Activated naive CD4-positive, alpha-beta T cell treated with anti-CD3 and anti-CD28 coated beads for 36 hours (primary cell): ENCODE measurements at regions not wholly inside any gene's neighbourhood (a gene's known extent, or its start where the extent isn't known, plus 50 kb on each side); places are given as distances from the start of the nearest gene placed in this dataset.

Experiments used
- CTCF ChIA-PET: fragments of 350-600 bp; sonication (Branson Sonifier 250); formaldehyde crosslinking; loops from one replicate; lab custom pipeline; 2021; ENCODE audit warnings: antibody characterized with exemption; lab: Charles Lee
- DNase-seq: peaks from one replicate; pipeline ENCODE4 v3.0.0-alpha.2; 2020
- H3K27ac Mint-ChIP-seq: one replicate; pipeline ENCODE4 v1.8.0; 2021; ENCODE audit warnings: mild to moderate bottlenecking, mixed read lengths
- H3K27me3 Mint-ChIP-seq: one replicate; pipeline ENCODE4 v1.8.0; 2021; ENCODE audit warnings: low read depth, mixed read lengths
- H3K36me3 Mint-ChIP-seq: one replicate; pipeline ENCODE4 v1.8.0; 2021; ENCODE audit warnings: low read depth, mixed read lengths
- H3K4me1 Mint-ChIP-seq: one replicate; pipeline ENCODE4 v1.8.0; 2021; ENCODE audit warnings: low read depth, mixed read lengths
- H3K4me3 Mint-ChIP-seq: one replicate; pipeline ENCODE4 v1.8.0; 2021; ENCODE audit warnings: mild to moderate bottlenecking, moderate library complexity, mixed read lengths
- H3K9me3 Mint-ChIP-seq: one replicate; pipeline ENCODE4 v1.8.0; 2021; ENCODE audit warnings: mixed read lengths
- intact Hi-C: fragments of 100-400 bp; cut with micrococcal nuclease; formaldehyde crosslinking; loops from one replicate; pipeline ENCODE4 v1.15.1; 2023

DNA sequence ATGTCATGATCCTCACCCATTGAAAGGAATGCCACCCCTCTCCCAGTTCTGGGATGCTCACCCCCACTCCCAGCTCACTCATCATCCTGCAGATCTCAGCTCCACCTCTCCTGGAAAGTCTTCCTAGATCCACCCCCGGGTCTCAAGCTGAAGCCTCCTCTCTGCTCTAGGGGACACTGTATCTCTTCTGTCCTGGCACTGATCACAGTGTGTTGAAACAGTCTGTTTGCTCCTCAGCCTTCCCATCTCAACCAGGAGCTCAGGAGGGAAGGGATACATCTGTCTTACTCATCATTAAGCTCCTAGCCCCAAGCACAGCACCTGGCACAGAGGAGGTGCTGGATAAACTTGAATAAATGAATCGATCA is 80.1 kb downstream of the MRPL14 start:
- Mint-ChIP-seq H3K4me3 (no peak overlapping the region), H3K27me3 (no peaks in the 10 kb centered on the region), H3K9me3 (no peaks in the 10 kb centered on the region), H3K36me3 (no peaks in the 10 kb centered on the region), H3K4me1 (no peaks in the 10 kb centered on the region), H3K27ac (no peak overlapping the region)
- intact Hi-C loops: no loop called here
- DNase-seq: no peak
- CTCF ChIA-PET: no interaction called here

DNA sequence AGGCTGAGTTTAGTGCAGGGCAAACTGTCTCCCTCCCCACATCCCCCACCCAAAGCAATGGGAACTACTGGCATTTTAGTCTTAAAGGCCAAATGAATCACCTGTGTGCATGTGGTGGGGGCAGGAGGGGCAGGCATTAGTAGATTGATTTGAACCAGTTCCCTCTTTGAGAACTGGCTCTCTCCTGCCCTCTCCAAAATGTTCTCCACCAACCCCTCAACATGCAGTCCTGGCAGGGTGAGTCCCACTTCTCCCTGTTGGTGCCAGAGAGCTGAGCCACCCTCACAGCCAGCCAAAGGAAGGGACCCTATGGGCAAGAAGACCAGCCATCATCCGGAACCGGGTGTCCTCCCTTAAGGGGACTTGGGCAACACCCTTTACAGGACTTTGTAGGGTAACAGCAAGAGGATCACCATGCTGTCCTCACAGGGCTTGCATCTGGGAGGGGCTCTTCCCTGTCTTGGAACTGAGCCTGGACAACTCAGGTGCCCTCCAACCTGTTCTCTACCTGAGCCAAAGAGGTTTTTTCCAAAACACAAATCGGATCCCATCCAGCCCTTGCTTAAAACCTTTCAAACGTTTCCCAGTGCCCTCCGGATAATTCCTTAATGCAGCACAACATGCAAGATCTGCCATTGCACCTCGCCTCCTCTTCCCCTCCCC is 80.6 kb downstream of the MRPL14 start:
- Mint-ChIP-seq H3K27ac (no peak overlapping the region), H3K9me3 (no peaks in the 10 kb centered on the region), H3K4me1 (peaks cover 4% of the 10 kb centered on the region), H3K27me3 (no peaks in the 10 kb centered on the region), H3K4me3 (no peak overlapping the region), H3K36me3 (no peaks in the 10 kb centered on the region)
- intact Hi-C loops: no loop called here
- DNase-seq: no peak
- CTCF ChIA-PET: no interaction called here

GRCh38 chr6:44045672-44046015 is 81.6 kb downstream of the MRPL14 start:
- Mint-ChIP-seq H3K4me1 (peaks cover 6% of the 10 kb centered on the region), H3K36me3 (no peaks in the 10 kb centered on the region), H3K27me3 (no peaks in the 10 kb centered on the region), H3K4me3 (no peak overlapping the region), H3K9me3 (no peaks in the 10 kb centered on the region), H3K27ac (no peak overlapping the region)
- intact Hi-C loops: no loop called here
- CTCF ChIA-PET: no interaction called here
- DNase-seq: no peak

GRCh38 chr6:44044940-44045671 is 82.1 kb downstream of the MRPL14 start:
- H3K9me3 Mint-ChIP-seq: no peaks in the 10 kb centered on the region
- no peak overlapping the region for H3K27ac Mint-ChIP-seq
- intact Hi-C loops: no loop called here
- CTCF ChIA-PET: no interaction called here
- H3K4me1 Mint-ChIP-seq: peaks cover 6% of the 10 kb centered on the region
- H3K36me3 Mint-ChIP-seq: no peaks in the 10 kb centered on the region
- H3K27me3 Mint-ChIP-seq: no peaks in the 10 kb centered on the region
- no peak overlapping the region for H3K4me3 Mint-ChIP-seq
- no peak for DNase-seq

DNA sequence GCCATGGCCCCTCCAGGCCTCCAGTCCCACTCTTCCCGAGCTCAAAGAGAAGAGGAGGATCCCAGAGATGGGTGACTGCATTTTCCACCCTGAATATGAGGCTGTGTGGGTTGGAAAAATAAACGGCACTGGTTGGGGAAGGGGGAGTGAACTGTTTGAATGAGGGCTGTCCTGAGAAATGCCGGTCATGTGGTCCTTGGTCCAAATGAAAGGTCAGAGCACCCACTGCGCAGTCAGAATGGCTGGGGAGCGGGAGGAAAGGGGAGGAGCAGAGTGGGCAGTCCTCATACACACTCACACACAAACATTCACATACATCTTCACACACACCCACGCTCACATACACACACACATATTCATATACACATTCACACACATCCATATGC is 83.1 kb downstream of the MRPL14 start:
- CTCF ChIA-PET: no interaction called here

DNA sequence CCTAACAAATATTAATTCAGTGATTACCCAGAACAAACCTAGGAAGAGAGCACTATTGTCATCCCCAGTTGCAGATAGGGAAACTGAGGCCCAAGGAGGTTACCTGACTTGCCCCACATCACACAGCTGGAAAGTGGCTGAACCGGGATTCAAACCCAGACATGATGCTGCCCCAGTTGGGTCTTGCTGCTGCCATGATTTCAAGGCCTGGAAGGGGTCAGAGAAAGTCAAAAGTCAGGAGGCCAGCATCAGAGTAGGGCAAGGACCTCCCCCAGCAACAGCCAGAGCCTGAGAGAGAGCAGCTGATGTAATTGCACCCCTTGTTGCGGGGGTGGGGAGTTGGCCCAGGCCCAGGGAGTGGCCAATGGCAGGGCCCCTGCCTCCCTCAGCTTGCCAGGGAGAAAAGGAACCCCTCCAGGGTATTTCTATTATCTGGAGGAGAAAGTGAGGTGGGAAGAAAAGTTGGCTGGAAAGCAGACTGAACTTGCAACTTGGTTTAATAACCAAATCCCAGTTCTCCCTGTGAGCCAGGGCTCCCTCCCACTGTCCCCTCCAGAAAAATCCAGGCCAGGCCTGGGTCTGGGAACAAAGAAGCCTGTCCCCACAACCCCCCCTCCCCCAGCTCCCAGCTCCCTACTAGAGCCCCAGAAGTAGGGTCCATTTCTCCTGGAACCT is 83.6 kb downstream of the MRPL14 start:
- H3K27me3 Mint-ChIP-seq: no peaks in the 10 kb centered on the region
- H3K27ac Mint-ChIP-seq: no peak overlapping the region
- CTCF ChIA-PET: interaction anchor here (0.6 to 1.9 kb wide), 2 partner anchors 9 to 223 kb away, joined by 3 to 5 read pairs; no protein-coding TSS in a partner anchor
- H3K36me3 Mint-ChIP-seq: no peaks in the 10 kb centered on the region
- H3K4me3 Mint-ChIP-seq: no peak overlapping the region
- DNase-seq: no peak
- H3K4me1 Mint-ChIP-seq: peaks cover 6% of the 10 kb centered on the region
- intact Hi-C loops: no loop called here
- no peaks in the 10 kb centered on the region for H3K9me3 Mint-ChIP-seq

More for the DNA sequence above, 83.1 kb downstream of the MRPL14 start:
- no peak overlapping the region for H3K27ac Mint-ChIP-seq
- intact Hi-C loops: no loop called here
- peaks cover 6% of the 10 kb centered on the region for H3K4me1 Mint-ChIP-seq
- no peaks in the 10 kb centered on the region for H3K27me3 Mint-ChIP-seq
- DNase-seq: no peak
- no peaks in the 10 kb centered on the region for H3K36me3 Mint-ChIP-seq
- H3K4me3 Mint-ChIP-seq: no peak overlapping the region
- H3K9me3 Mint-ChIP-seq: no peaks in the 10 kb centered on the region

GRCh38 chr6:44042989-44043478 is 84.2 kb downstream of the MRPL14 start:
- peaks cover 6% of the 10 kb centered on the region for H3K4me1 Mint-ChIP-seq
- no peaks in the 10 kb centered on the region for H3K36me3 Mint-ChIP-seq
- no peak overlapping the region for H3K4me3 Mint-ChIP-seq
- H3K27ac Mint-ChIP-seq: no peak overlapping the region
- intact Hi-C loops: no loop called here
- no peaks in the 10 kb centered on the region for H3K9me3 Mint-ChIP-seq
- H3K27me3 Mint-ChIP-seq: no peaks in the 10 kb centered on the region
- CTCF ChIA-PET: interaction anchor here (0.6 to 1.9 kb wide), 2 partner anchors 10 to 223 kb away, joined by 3 to 5 read pairs; no protein-coding TSS in a partner anchor
- no peak for DNase-seq

GRCh38 chr6:44042261-44042988 is 84.8 kb downstream of the MRPL14 start:
- CTCF ChIA-PET: interaction anchor here (1.9 kb wide), 1 partner anchor 11 kb away, joined by 5 read pairs; no protein-coding TSS in a partner anchor
- DNase-seq: no peak
- Mint-ChIP-seq H3K27ac (no peak overlapping the region), H3K9me3 (no peaks in the 10 kb centered on the region), H3K4me1 (peaks cover 6% of the 10 kb centered on the region), H3K36me3 (no peaks in the 10 kb centered on the region), H3K4me3 (no peak overlapping the region), H3K27me3 (no peaks in the 10 kb centered on the region)
- intact Hi-C loops: no loop called here

GRCh38 chr6:44041461-44042260 is 85.6 kb downstream of the MRPL14 start:
- H3K4me1 Mint-ChIP-seq: peaks cover 6% of the 10 kb centered on the region
- H3K27me3 Mint-ChIP-seq: no peaks in the 10 kb centered on the region
- intact Hi-C loops: no loop called here
- no peaks in the 10 kb centered on the region for H3K9me3 Mint-ChIP-seq
- CTCF ChIA-PET: interaction anchor here (0.6 to 1.9 kb wide), 2 partner anchors 11 to 204 kb away, joined by 4 to 5 read pairs; no protein-coding TSS in a partner anchor
- H3K27ac Mint-ChIP-seq: no peak overlapping the region
- DNase-seq: no peak
- H3K36me3 Mint-ChIP-seq: no peaks in the 10 kb centered on the region
- no peak overlapping the region for H3K4me3 Mint-ChIP-seq

- Mint-ChIP-seq H3K9me3 (no peaks in the 10 kb centered on the region), H3K4me1 (peaks cover 6% of the 10 kb centered on the region), H3K36me3 (no peaks in the 10 kb centered on the region), H3K27me3 (no peaks in the 10 kb centered on the region), H3K4me3 (no peak overlapping the region), H3K27ac (no peak overlapping the region)
- CTCF ChIA-PET: interaction anchor here (0.8 kb wide), 1 partner anchor 12 kb away, joined by 3 read pairs; no protein-coding TSS in a partner anchor
- no peak for DNase-seq
- intact Hi-C loops: no loop called here
Measured at GRCh38 chr6:44040786-44041185, 86.5 kb downstream of the MRPL14 start.

GRCh38 chr6:44039839-44040350 is 87.4 kb downstream of the MRPL14 start:
- H3K36me3 Mint-ChIP-seq: no peaks in the 10 kb centered on the region
- H3K27me3 Mint-ChIP-seq: no peaks in the 10 kb centered on the region
- H3K4me1 Mint-ChIP-seq: peaks cover 6% of the 10 kb centered on the region
- no peak overlapping the region for H3K4me3 Mint-ChIP-seq
- intact Hi-C loops: no loop called here
- CTCF ChIA-PET: interaction anchor here (0.8 kb wide), 1 partner anchor 11 kb away, joined by 3 read pairs; no protein-coding TSS in a partner anchor
- H3K27ac Mint-ChIP-seq: no peak overlapping the region
- no peak for DNase-seq
- no peaks in the 10 kb centered on the region for H3K9me3 Mint-ChIP-seq
